ENCODE measurements at regions not wholly inside any gene's neighbourhood (a gene's known extent, or its start where the extent isn't known, plus 50 kb on each side); places are given as distances from the start of the nearest gene placed in this dataset.

DNA sequence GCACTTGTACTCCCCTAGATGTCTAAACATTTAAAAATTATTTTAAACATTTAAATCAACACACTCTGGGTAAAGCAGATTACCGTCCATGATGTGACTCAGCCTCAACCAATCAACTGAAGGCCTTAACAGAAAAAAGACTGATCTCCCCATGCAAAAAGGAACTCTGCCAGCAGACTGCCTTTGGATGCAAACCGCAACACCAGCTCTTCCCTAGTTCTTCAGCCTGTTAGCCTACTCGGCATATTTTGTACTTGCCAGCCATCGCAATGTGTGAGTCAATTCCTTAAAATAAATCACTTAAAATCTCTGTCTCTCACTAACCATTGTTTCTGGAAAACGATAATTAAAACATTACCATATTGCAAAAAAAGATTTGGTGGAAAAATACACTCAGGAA lies 375.9 kb downstream of the RSL24D1 start (continued):
- TF ChIP-seq, protein P1, sequence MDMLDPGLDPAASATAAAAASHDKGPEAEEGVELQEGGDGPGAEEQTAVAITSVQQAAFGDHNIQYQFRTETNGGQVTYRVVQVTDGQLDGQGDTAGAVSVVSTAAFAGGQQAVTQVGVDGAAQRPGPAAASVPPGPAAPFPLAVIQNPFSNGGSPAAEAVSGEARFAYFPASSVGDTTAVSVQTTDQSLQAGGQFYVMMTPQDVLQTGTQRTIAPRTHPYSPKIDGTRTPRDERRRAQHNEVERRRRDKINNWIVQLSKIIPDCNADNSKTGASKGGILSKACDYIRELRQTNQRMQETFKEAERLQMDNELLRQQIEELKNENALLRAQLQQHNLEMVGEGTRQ (IDR thresholded peaks at IDR 0.05; ENCODE audit: borderline replicate concordance, low read depth, low read length) = no peak
- no peak for TF ChIP-seq CHD2 (IDR thresholded peaks at IDR 0.05; ENCODE audit: low read length, partially characterized antibody)

DNA sequence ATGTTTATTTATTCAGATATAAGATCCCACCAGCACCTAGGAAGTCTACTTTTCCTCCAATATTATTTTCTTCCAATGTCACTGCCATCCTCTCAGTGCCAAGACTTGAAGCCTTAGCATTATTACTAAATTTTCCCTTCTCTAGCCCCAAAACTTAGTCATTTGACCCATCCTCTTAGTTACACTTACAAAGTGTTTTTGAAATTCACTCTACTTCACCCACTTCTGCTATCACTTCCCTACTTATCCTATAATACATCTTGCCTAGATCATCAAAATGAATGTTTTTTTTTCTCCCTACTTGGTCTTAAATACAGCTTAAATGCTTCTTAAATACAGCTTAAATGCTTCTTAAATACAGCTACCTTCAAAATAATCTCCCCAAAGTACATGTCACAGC lies 376.6 kb downstream of the RSL24D1 start:
- Histone ChIP-seq H3K27ac (ENCODE audit: low read depth in 2 of 2, low read length in 1 of 2) (no peak overlapping the region), H3K79me2 (ENCODE audit: insufficient read depth) (no peaks in the 10 kb centered on the region), H3K36me3 (replicated peaks in 1 of 2; ENCODE audit: control insufficient read depth in 1 of 2, insufficient read depth in 2 of 2, low read length in 1 of 2) (no peaks in the 10 kb centered on the region), H3K9me2 (no peaks in the 10 kb centered on the region), H3K9me3 (no peaks in the 10 kb centered on the region), H3K4me3 (ENCODE audit: low read depth in 2 of 2, low read length in 1 of 2) (no peak overlapping the region), H3K4me2 (no peak overlapping the region), H3F3A (replicated peaks; ENCODE audit: insufficient read depth) (no peaks in the 10 kb centered on the region), H3K4me1 (ENCODE audit: control insufficient read depth in 1 of 2, insufficient read depth in 2 of 2, low read depth in 1 of 2, low read length in 1 of 2) (no peaks in the 10 kb centered on the region), H3K27me3 (ENCODE audit: insufficient read depth) (no peaks in the 10 kb centered on the region), H2AFZ (ENCODE audit: low read depth) (no peak overlapping the region), H4K20me1 (ENCODE audit: insufficient read depth) (no peaks in the 10 kb centered on the region), H3K9ac (no peak overlapping the region)
- TF ChIP-seq FOSL2 (IDR thresholded peaks at IDR 0.05; ENCODE audit: borderline replicate concordance, low read depth) (no peak), ELF1 (IDR thresholded peaks at IDR 0.05) (no peak), RAD21 (IDR thresholded peaks at IDR 0.05; ENCODE audit: low read length) (no peak), NFIC (IDR thresholded peaks at IDR 0.05; ENCODE audit: borderline replicate concordance) (no peak), CTCF (IDR thresholded peaks at IDR 0.05) (no peak), GATA2 (CRISPR knock-in tag; IDR thresholded peaks at IDR 0.05) (no peak), MXI1 (IDR thresholded peaks at IDR 0.05; ENCODE audit: low read depth, low read length) (no peak), FOXJ3 (CRISPR knock-in tag; IDR thresholded peaks at IDR 0.05) (no peak), REST (IDR thresholded peaks at IDR 0.05; ENCODE audit: low read depth, low read length) (no peak)
- no peak for DNase-seq
- CTCF ChIA-PET = no interaction called here
- POLR2A ChIA-PET = no interaction called here
